ENCODE measurements at regions not wholly inside any gene's neighbourhood (a gene's known extent, or its start where the extent isn't known, plus 50 kb on each side); places are given as distances from the start of the nearest gene placed in this dataset.

DNA sequence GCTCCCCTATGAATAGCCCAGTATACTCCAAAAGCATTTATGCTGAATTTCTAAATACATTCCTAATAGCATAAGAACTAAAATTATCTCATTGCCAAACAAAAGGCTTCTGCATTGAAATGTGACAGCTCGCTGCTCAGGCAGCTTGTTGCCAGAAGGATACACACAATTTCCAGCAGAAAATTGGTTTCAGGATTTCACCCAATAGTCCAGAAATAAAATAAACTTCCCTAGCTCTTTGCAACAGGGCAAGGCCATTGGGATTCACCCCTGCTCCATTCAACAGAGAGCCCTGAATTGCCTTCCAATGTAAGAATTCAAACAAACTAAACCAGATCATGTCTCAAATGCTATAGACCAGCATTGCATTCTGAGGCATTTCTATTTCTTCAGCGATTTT, 70.7 kb downstream of the RBM43 start:
- TF ChIP-seq GATA3 (IDR thresholded peaks at IDR 0.05; ENCODE audit: low read depth, low read length) (no peak), GATA2 (IDR thresholded peaks at IDR 0.05; ENCODE audit: low read depth, low read length) (no peak)

Data from SH-SY5Y (cell line).